OCI-LY3 (cell line): ENCODE measurements at regions not wholly inside any gene's neighbourhood (a gene's known extent, or its start where the extent isn't known, plus 50 kb on each side); places are given as distances from the start of the nearest gene placed in this dataset.

ENCODE experiments used
- EZH2phosphoT487 ChIP-seq: fragments of 200-600 bp; shearing (Covaris generic); IDR thresholded peaks from 2 replicates; pipeline ENCODE4 v1.6.1; 2018; ENCODE audit warnings: antibody characterized with exemption, mixed run types, low read depth
- TF ChIP-seq, protein P1 (sequence below): fragments of 200-600, 300-600 bp; sonication (generic); IDR thresholded peaks from 2 replicates; pipeline ENCODE4 v1.5.1; 2014; ENCODE audit warnings: antibody characterized with exemption, low read length, low read depth

DNA sequence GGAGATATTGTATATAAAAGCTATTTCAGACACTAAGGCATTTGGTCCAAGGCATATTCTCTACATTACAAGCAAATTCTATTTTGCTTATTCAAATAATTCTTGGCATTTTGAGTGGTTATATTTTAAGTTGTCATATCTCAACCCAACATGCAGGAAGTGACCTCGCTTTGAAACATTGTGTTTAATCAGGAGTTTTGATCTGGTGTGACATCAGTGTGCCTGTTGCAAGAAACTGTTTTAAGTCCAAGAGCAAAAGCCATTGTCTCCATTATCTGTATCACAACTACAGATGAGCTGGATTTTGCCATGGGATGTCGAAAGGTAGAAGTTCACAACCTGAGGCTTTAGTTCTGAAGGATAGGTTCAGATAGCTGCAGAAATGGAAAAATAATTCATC lies 509.9 kb upstream of the ID4 start:
- TF ChIP-seq, protein P1, sequence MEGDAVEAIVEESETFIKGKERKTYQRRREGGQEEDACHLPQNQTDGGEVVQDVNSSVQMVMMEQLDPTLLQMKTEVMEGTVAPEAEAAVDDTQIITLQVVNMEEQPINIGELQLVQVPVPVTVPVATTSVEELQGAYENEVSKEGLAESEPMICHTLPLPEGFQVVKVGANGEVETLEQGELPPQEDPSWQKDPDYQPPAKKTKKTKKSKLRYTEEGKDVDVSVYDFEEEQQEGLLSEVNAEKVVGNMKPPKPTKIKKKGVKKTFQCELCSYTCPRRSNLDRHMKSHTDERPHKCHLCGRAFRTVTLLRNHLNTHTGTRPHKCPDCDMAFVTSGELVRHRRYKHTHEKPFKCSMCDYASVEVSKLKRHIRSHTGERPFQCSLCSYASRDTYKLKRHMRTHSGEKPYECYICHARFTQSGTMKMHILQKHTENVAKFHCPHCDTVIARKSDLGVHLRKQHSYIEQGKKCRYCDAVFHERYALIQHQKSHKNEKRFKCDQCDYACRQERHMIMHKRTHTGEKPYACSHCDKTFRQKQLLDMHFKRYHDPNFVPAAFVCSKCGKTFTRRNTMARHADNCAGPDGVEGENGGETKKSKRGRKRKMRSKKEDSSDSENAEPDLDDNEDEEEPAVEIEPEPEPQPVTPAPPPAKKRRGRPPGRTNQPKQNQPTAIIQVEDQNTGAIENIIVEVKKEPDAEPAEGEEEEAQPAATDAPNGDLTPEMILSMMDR, result no peak
- TF ChIP-seq EZH2phosphoT487, result no peak
